ENCODE measurements at regions not wholly inside any gene's neighbourhood (a gene's known extent, or its start where the extent isn't known, plus 50 kb on each side); places are given as distances from the start of the nearest gene placed in this dataset.

DNA sequence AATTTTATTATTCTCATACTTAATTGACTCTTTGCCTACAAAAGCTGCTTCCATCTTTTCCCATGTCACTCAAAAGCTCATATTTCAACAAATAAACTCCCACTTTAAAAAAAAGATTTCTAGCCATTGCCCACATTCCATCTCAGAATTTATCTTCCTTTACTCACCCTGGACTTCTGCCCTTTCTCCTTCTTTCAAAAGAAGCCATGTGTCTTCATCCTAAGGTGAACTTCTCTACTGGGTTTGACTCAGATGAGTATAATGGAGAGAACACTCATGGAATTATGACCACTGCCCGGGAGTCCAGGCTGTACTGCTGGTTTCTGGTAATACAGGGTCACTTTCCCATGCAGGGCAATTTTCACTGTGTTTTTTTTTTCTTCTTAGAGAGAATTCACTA, 548.5 kb upstream of the ZNF462 start:
- no peak for DNase-seq (ENCODE audit: low read depth in 2 of 2)
- TF ChIP-seq, protein P1, sequence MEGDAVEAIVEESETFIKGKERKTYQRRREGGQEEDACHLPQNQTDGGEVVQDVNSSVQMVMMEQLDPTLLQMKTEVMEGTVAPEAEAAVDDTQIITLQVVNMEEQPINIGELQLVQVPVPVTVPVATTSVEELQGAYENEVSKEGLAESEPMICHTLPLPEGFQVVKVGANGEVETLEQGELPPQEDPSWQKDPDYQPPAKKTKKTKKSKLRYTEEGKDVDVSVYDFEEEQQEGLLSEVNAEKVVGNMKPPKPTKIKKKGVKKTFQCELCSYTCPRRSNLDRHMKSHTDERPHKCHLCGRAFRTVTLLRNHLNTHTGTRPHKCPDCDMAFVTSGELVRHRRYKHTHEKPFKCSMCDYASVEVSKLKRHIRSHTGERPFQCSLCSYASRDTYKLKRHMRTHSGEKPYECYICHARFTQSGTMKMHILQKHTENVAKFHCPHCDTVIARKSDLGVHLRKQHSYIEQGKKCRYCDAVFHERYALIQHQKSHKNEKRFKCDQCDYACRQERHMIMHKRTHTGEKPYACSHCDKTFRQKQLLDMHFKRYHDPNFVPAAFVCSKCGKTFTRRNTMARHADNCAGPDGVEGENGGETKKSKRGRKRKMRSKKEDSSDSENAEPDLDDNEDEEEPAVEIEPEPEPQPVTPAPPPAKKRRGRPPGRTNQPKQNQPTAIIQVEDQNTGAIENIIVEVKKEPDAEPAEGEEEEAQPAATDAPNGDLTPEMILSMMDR (IDR thresholded peaks at IDR 0.05; ENCODE audit: low read depth, low read length) = no peak
- H3K4me3 ChIP-seq (replicated peaks in 1 of 2; ENCODE audit: low read depth in 2 of 2, low read length in 2 of 2) = no peak overlapping the region

DNA sequence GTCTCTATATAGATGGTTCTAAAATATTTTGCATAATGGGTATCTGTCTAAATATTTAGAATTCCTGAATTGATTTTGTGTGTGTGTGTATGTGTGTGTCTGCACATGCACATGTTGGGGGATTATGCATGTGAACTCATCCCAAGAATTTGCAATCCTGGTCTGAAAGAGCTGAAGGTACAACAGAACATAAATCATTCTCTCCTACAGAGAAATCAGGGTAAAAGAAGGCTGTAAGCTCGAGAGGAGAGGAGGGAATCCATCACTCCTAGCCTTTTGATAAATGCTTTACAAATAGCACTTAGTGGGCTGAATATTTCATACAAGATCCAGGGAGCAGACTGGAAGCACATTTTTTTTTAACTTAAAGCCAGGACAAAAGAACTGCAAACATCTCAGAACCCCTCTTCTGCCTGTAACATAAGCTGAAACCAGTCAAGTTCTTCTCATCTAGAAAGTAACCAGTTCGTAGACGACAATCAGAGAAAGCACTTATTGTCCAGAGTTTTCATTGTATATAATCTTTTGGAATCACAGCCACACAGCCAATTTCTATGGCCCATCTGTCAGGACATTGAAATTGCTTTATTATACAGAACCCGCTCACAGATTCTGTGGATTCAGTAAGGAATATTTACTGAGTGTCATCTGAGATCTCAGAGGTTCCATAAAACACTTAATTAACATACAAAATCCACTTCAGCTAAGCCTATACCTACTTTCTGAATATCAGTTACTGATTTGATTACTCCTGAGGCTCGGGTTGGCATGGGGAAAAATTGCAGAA, 541.4 kb upstream of the ZNF462 start:
- DNase-seq (ENCODE audit: low read depth in 2 of 2) = no peak
- TF ChIP-seq, protein P1 (IDR thresholded peaks at IDR 0.05; ENCODE audit: low read depth, low read length) = no peak
- H3K4me3 ChIP-seq (replicated peaks in 1 of 2; ENCODE audit: low read depth in 2 of 2, low read length in 2 of 2) = no peak overlapping the region

DNA sequence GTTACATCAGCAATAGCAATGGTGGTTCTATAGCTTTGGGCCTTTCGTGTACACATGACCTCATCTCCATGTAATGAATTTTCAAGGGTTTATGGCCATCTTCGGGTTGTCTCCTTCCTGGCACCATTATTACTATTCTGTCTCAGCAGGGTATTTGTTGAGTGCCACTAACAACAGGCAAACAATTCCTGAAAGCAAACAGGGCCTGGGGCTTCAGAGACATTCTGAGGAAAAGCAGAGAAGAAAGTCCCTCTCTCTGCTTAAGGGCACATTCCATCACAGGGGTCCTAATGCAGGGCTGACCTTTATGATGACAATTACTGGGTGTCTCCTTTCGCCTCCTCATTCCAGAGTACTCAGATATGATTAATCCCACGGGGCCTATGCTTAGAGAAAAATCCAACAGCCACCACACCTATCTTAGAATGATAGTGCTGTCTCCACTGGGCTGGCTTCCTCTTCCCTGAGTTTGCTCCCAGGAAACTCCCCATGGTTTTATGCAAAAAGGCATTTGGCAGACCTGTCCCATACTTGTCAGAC, 540.2 kb upstream of the ZNF462 start:
- TF ChIP-seq, protein P1 (IDR thresholded peaks at IDR 0.05; ENCODE audit: low read depth, low read length) = no peak
- H3K4me3 ChIP-seq (replicated peaks in 1 of 2; ENCODE audit: low read depth in 2 of 2, low read length in 2 of 2) = no peak overlapping the region
- DNase-seq (ENCODE audit: low read depth in 2 of 2) = no peak

DNA sequence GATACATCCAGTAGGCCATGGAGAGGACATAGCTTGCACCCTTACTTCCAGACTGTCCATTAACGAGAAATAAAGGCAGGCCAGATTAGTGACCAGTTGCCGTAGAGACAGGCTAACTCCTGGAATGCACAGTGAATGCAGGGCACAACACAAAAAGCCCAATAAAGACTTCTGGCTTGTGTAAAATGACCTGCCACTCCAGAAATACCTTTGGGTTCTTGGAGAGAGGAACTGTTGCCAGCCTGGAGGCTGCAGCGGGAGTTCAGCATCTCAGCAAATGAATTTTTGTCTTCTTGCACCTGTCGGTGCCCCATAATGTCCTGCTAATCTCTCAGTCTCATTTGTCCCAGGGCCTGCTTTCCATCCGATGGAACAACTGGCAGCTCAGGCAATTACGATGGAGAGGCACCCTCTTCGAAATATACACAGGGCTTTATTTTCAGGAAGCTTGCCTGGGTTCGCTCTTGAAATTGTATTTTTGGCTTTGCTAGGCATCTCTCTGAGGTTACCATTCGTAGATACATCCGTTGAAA, 538.8 kb upstream of the ZNF462 start:
- no peak overlapping the region for H3K4me3 ChIP-seq (replicated peaks in 1 of 2; ENCODE audit: low read depth in 2 of 2, low read length in 2 of 2)
- TF ChIP-seq, protein P1 (IDR thresholded peaks at IDR 0.05; ENCODE audit: low read depth, low read length) = no peak
- no peak for DNase-seq (ENCODE audit: low read depth in 2 of 2)

DNA sequence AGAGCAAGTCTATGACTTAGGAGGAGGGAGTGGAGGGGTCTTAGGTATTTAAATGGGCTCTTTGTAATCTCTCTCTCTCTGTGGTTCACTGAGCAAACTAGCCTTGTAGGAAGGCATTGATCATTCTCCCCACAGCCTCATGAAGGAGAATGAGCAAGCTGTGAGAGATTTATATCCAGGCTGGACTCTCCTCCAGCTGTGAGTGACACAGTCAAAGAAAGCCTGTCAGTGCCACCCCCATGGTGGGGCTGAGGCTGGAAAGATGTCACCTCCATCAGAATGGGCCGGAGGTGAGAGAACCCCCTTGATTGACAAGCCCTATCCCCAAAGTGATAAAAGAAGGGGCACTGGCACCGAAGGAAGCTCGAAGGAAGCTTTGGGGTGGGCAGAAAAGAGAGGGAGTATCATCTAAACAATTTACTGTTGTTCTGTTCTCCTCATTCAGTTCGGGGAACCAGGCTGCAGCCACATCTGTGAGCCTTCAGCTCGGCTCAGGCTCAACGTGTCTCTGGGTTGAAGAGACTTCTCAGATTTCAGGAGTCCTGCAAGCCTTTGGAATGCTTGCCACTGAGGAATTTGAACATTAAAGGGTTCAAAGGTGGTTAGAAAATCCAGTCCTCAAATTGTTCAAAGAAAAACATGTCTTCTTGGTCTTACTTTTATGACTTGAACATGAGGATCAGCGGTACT, 538.2 kb upstream of the ZNF462 start:
- no peak overlapping the region for H3K4me3 ChIP-seq (replicated peaks in 1 of 2; ENCODE audit: low read depth in 2 of 2, low read length in 2 of 2)
- no peak for DNase-seq (ENCODE audit: low read depth in 2 of 2)
- TF ChIP-seq, protein P1 (IDR thresholded peaks at IDR 0.05; ENCODE audit: low read depth, low read length) = no peak

DNA sequence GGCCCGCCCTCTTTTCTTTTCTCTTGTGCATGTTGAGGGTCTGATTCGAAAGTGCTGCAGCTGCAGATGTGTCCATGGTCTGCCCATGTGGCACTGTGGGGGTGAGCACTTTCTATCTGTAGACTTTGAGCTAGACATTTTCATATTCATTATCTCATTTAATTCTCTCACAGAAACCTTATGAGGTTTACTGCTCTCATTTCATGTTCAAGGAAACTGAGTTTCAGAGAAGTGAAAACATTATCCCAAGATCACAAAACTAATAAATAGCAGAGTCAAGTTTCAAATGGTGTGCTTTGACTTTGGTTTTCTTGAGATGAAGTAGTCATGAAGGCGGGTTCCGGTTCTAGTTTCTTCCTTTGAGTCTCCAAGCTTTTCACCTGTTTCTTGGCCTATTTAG, 536.5 kb upstream of the ZNF462 start:
- TF ChIP-seq, protein P1 (IDR thresholded peaks at IDR 0.05; ENCODE audit: low read depth, low read length) = no peak
- no peak for DNase-seq (ENCODE audit: low read depth in 2 of 2)
- H3K4me3 ChIP-seq (replicated peaks in 1 of 2; ENCODE audit: low read depth in 2 of 2, low read length in 2 of 2) = no peak overlapping the region

Data from cardiac fibroblast (primary cell).